Loucy (cell line): ENCODE measurements at regions not wholly inside any gene's neighbourhood (a gene's known extent, or its start where the extent isn't known, plus 50 kb on each side); places are given as distances from the start of the nearest gene placed in this dataset.

Experiments used
- H2AFZ ChIP-seq: fragments of 200-600 bp; sonication (generic); 2 replicates; pipeline ENCODE4 v1.6.0; 2016; ENCODE audit warnings: antibody characterized with exemption, mild to moderate bottlenecking, low read length, moderate library complexity
- H3F3A ChIP-seq: fragments of 200-600 bp; 2 replicates; pipeline ENCODE4 v1.6.0; 2016; ENCODE audit warnings: antibody characterized with exemption, low read depth, mild to moderate bottlenecking
- H3K27me3 ChIP-seq: fragments of 200-600 bp; sonication (generic); 2 replicates; pipeline ENCODE4 v1.6.1; 2014; ENCODE audit warnings: low read length, mild to moderate bottlenecking; ENCODE audit not compliant: insufficient read depth, poor library complexity, severe bottlenecking
- H3K36me3 ChIP-seq: fragments of 200-600 bp; sonication (generic); 2 replicates; pipeline ENCODE4 v1.6.1; 2016; ENCODE audit warnings: low read length; ENCODE audit not compliant: insufficient read depth
- H3K4me1 ChIP-seq: fragments of 200-600 bp; sonication (generic); 2 replicates; pipeline ENCODE4 v1.5.1; 2014; ENCODE audit warnings: low read length, mild to moderate bottlenecking; ENCODE audit not compliant: insufficient read depth, poor library complexity, severe bottlenecking
- H3K4me2 ChIP-seq: fragments of 200-600 bp; sonication (generic); 2 replicates; pipeline ENCODE4 v1.6.0; 2014; ENCODE audit warnings: antibody characterized with exemption, low read length, low read depth, mild to moderate bottlenecking; ENCODE audit not compliant: poor library complexity, severe bottlenecking
- H3K4me3 ChIP-seq: fragments of 200-600 bp; sonication (generic); 2 replicates; pipeline ENCODE4 v1.5.1; 2014; ENCODE audit warnings: low read length, mild to moderate bottlenecking, mixed read lengths; ENCODE audit not compliant: poor library complexity, severe bottlenecking
- H3K79me2 ChIP-seq: fragments of 200-600 bp; sonication (generic); 2 replicates; pipeline ENCODE4 v1.6.1; 2014; ENCODE audit warnings: low read length; ENCODE audit not compliant: insufficient read depth
- H3K9ac ChIP-seq: fragments of 200-600 bp; sonication (generic); 2 replicates; pipeline ENCODE4 v1.6.0; 2014; ENCODE audit warnings: mild to moderate bottlenecking, low read depth, low read length, moderate library complexity; ENCODE audit not compliant: poor library complexity, severe bottlenecking
- H3K9me2 ChIP-seq: fragments of 200-600 bp; sonication (generic); replicated peaks from 2 replicates; pipeline ENCODE4 v1.6.1; 2016; ENCODE audit warnings: low read depth, low read length, mixed read lengths
- H3K9me3 ChIP-seq: fragments of 200-600 bp; sonication (generic); 2 replicates; pipeline ENCODE4 v1.6.1; 2014; ENCODE audit warnings: mild to moderate bottlenecking, antibody characterized with exemption, low read length, low read depth; ENCODE audit not compliant: insufficient read depth
- H4K20me1 ChIP-seq: fragments of 200-600 bp; sonication (generic); 2 replicates; pipeline ENCODE4 v1.6.0; 2014; ENCODE audit warnings: antibody characterized with exemption, low read length, mild to moderate bottlenecking; ENCODE audit not compliant: insufficient read depth, poor library complexity, severe bottlenecking
- EZH2phosphoT487 ChIP-seq: fragments of 200-600 bp; IDR thresholded peaks from 2 replicates; pipeline ENCODE4 v1.6.1; 2018; ENCODE audit warnings: antibody characterized with exemption, mild to moderate bottlenecking, moderate library complexity, borderline replicate concordance
- TF ChIP-seq, protein P1 (sequence below): fragments of 200-600 bp; sonication (generic); conservative IDR thresholded peaks from 2 replicates; pipeline ENCODE4 v1.5.1; 2014; ENCODE audit warnings: mild to moderate bottlenecking, antibody characterized with exemption, low read length

DNA sequence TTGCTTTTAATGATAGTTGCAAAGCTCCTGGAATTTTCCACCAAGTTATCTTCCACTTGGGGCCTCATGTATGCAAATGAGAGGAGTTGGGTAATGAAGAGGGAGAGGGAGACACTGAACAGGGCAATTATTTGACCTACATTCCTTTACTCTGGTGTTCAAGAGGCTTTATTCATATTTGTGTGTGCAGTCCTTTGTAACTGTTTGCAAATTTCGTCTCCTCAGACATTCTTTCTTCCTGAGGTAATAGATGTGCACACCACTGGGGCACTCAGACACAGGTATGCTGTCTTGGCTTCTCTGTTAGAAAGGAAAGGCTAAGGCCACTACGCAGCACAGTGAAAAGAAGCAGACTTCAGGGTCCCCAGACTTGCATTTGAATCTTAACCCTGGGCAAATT, 189.7 kb upstream of the IL12A start:
- Histone ChIP-seq H3K4me2 (no peak overlapping the region), H3K9ac (no peak overlapping the region), H3K9me3 (no peaks in the 10 kb centered on the region), H3K9me2 (no peaks in the 10 kb centered on the region), H3K27me3 (no peaks in the 10 kb centered on the region), H4K20me1 (no peaks in the 10 kb centered on the region), H3K4me1 (no peaks in the 10 kb centered on the region), H3K4me3 (no peak overlapping the region), H3K79me2 (no peaks in the 10 kb centered on the region), H2AFZ (no peak overlapping the region), H3K36me3 (no peaks in the 10 kb centered on the region), H3F3A (no peaks in the 10 kb centered on the region)
- TF ChIP-seq, protein P1, sequence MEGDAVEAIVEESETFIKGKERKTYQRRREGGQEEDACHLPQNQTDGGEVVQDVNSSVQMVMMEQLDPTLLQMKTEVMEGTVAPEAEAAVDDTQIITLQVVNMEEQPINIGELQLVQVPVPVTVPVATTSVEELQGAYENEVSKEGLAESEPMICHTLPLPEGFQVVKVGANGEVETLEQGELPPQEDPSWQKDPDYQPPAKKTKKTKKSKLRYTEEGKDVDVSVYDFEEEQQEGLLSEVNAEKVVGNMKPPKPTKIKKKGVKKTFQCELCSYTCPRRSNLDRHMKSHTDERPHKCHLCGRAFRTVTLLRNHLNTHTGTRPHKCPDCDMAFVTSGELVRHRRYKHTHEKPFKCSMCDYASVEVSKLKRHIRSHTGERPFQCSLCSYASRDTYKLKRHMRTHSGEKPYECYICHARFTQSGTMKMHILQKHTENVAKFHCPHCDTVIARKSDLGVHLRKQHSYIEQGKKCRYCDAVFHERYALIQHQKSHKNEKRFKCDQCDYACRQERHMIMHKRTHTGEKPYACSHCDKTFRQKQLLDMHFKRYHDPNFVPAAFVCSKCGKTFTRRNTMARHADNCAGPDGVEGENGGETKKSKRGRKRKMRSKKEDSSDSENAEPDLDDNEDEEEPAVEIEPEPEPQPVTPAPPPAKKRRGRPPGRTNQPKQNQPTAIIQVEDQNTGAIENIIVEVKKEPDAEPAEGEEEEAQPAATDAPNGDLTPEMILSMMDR, result no peak
- no peak for TF ChIP-seq EZH2phosphoT487

DNA sequence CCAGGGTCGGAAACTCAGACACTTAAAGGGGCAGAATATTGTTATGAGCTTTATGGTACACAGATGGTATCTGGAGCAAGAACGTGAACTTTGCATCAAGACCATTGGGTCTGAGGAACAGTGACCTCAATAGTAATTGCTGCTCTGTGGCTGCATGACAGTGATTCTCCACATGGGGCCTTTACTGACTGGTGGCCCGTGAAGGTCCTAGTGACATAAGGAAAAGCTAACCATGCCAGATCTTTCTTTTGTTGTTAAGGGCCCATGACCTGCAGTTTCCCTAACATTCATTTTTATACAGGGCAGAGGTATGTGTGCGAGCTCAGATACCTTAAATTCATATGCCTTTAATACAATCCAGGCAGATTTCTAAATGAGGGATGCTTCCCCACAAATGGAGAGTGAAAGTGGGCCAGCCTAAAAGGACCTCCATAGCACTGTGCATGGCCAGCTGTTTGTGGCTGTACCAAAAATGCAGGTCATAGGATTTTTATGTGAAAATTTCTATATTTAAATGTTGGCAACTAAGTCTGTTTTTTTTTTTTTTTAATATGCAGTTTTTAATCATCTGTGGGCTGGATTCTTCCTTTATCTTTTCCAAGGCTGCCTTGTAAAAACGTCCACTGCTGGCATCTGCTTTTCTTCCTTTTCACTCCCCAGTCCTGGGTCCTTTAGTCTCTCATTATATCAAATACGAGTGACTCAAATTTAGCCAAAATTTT, 188.0 kb upstream of the IL12A start:
- no peak overlapping the region for H3K4me3 ChIP-seq
- H3F3A ChIP-seq, result no peaks in the 10 kb centered on the region
- no peak for TF ChIP-seq EZH2phosphoT487
- TF ChIP-seq, protein P1, result no peak
- H3K9me2 ChIP-seq, result no peaks in the 10 kb centered on the region
- H4K20me1 ChIP-seq, result no peaks in the 10 kb centered on the region
- H3K9me3 ChIP-seq, result no peaks in the 10 kb centered on the region
- no peak overlapping the region for H3K4me2 ChIP-seq
- no peaks in the 10 kb centered on the region for H3K4me1 ChIP-seq
- H3K27me3 ChIP-seq, result no peaks in the 10 kb centered on the region
- H3K79me2 ChIP-seq, result no peaks in the 10 kb centered on the region
- no peak overlapping the region for H2AFZ ChIP-seq
- H3K9ac ChIP-seq, result no peak overlapping the region
- H3K36me3 ChIP-seq, result no peaks in the 10 kb centered on the region

DNA sequence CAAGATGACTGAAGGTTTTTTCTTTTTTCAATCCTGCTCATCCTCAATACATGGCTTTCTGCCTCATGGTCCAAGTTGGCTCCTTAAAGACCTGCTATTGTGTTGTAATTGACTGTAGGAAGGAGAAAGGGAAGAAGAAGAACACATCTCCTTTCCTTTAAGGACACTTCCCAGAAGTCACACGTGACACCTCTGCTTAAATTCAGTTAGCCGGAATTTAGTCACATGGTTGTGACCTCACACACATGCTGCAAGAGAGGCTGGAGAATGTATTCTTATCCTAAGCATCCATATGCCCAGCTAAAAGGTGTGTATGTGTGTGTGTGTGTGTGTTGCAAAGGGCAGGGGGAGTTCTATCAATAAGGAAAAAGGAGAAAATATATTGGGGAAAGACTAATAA, 185.8 kb upstream of the IL12A start:
- no peaks in the 10 kb centered on the region for H3K79me2 ChIP-seq

More for the DNA sequence above, 185.8 kb upstream of the IL12A start:
- Histone ChIP-seq H3K9ac (no peak overlapping the region), H3K9me3 (no peaks in the 10 kb centered on the region), H3K9me2 (no peaks in the 10 kb centered on the region), H3K36me3 (no peaks in the 10 kb centered on the region), H3K4me1 (no peaks in the 10 kb centered on the region), H3K27me3 (no peaks in the 10 kb centered on the region), H3F3A (no peaks in the 10 kb centered on the region), H2AFZ (no peak overlapping the region), H3K4me2 (no peak overlapping the region), H4K20me1 (no peaks in the 10 kb centered on the region), H3K4me3 (no peak overlapping the region)
- TF ChIP-seq, protein P1, result no peak
- no peak for TF ChIP-seq EZH2phosphoT487
